Keratinocyte (primary cell): ENCODE measurements at regions not wholly inside any gene's neighbourhood (a gene's known extent, or its start where the extent isn't known, plus 50 kb on each side); places are given as distances from the start of the nearest gene placed in this dataset.

ENCODE experiments used
- DNase-seq: peaks from one replicate; pipeline ENCODE4 v3.0.0-alpha.2; 2011; ENCODE audit warnings: low read depth, missing footprints, low spot score
- FAIRE-seq: peaks from 2 replicates; lab custom pipeline; 2011; peaks lifted over from hg19 to GRCh38; lab: Jason Lieb, UNC
- H2AFZ ChIP-seq: 2 replicates; pipeline ENCODE4 v1.6.0; 2012; ENCODE audit warnings: low read length, control low read depth, inconsistent platforms; ENCODE audit not compliant: control insufficient read depth
- H3K27ac ChIP-seq: 2 replicates; pipeline ENCODE4 v1.5.1; 2011; ENCODE audit warnings: low read length; ENCODE audit not compliant: control insufficient read depth, insufficient read depth
- H3K27me3 ChIP-seq: 3 replicates; pipeline ENCODE4 v1.6.0; 2011; ENCODE audit warnings: low read length; ENCODE audit not compliant: control insufficient read depth, insufficient read depth; ENCODE audit errors: extremely low read depth
- H3K36me3 ChIP-seq, 2 experiments: 2 replicates in 1 of 2; 3 replicates in 1 of 2; pipeline ENCODE4 v1.5.1; 2011; ENCODE audit warnings: low read length in 2 of 2, mild to moderate bottlenecking in 1 of 2; ENCODE audit not compliant: control insufficient read depth in 2 of 2, insufficient read depth in 2 of 2; ENCODE audit errors: extremely low read depth in 1 of 2
- H3K4me1 ChIP-seq: 3 replicates; pipeline ENCODE4 v1.5.1; 2011; ENCODE audit warnings: low read length; ENCODE audit not compliant: control insufficient read depth, insufficient read depth; ENCODE audit errors: extremely low read depth
- H3K4me2 ChIP-seq: 3 replicates; pipeline ENCODE4 v1.6.0; 2011; ENCODE audit warnings: low read depth, low read length; ENCODE audit not compliant: control insufficient read depth, insufficient read depth; ENCODE audit errors: extremely low read depth
- H3K4me3 ChIP-seq, 3 experiments: fragments of 200-600 bp in 1 of 3; sonication (generic) in 1 of 3; 2 replicates in 2 of 3; 3 replicates in 1 of 3; pipeline ENCODE4 v1.5.1; 2011 to 2016; ENCODE audit warnings: low read length in 3 of 3, mild to moderate bottlenecking in 3 of 3, control low read depth in 2 of 3, inconsistent platforms in 1 of 3, low read depth in 1 of 3, mixed read lengths in 1 of 3, mixed run types in 1 of 3, moderate library complexity in 1 of 3; ENCODE audit not compliant: control insufficient read depth in 2 of 3, insufficient read depth in 2 of 3; ENCODE audit errors: extremely low read depth in 1 of 3
- H3K79me2 ChIP-seq: 2 replicates; pipeline ENCODE4 v1.6.0; 2012; ENCODE audit warnings: low read length; ENCODE audit not compliant: control insufficient read depth, insufficient read depth
- H3K9ac ChIP-seq: 3 replicates; pipeline ENCODE4 v1.6.0; 2011; ENCODE audit warnings: low read length; ENCODE audit not compliant: control insufficient read depth, insufficient read depth; ENCODE audit errors: extremely low read depth
- H3K9me1 ChIP-seq: 3 replicates; pipeline ENCODE4 v1.6.0; 2011; ENCODE audit warnings: low read length; ENCODE audit not compliant: control insufficient read depth, insufficient read depth; ENCODE audit errors: extremely low read depth
- H3K9me3 ChIP-seq: 2 replicates; pipeline ENCODE4 v1.5.1; 2012; ENCODE audit warnings: low read depth, low read length; ENCODE audit not compliant: control insufficient read depth
- H4K20me1 ChIP-seq: 3 replicates; pipeline ENCODE4 v1.6.0; 2011; ENCODE audit warnings: low read length; ENCODE audit not compliant: control insufficient read depth, insufficient read depth; ENCODE audit errors: extremely low read depth
- EZH2 ChIP-seq: IDR thresholded peaks from one replicate; pipeline ENCODE4 v1.6.1; 2012; ENCODE audit warnings: inconsistent platforms, mild to moderate bottlenecking, low read length, moderate library complexity
- dilution Hi-C: fragments of 300-500 bp; cut with MboI; formaldehyde crosslinking; loops from one replicate; pipeline ENCODE4 v1.7.0; 2020; ENCODE audit warnings: low sequenced_read_pairs; ENCODE audit not compliant: extremely low pct_ligation_motif_present
- TF ChIP-seq, protein P1 (sequence below), 3 experiments: IDR thresholded peaks in 1 of 3; conservative IDR thresholded peaks in 1 of 3; optimal IDR thresholded peaks in 1 of 3; 2 replicates in 2 of 3; 3 replicates in 1 of 3; pipeline versions ENCODE3 to v1.5.1; 2011; ENCODE audit warnings: low read length in 3 of 3, mild to moderate bottlenecking in 3 of 3, moderate library complexity in 2 of 3, control low read depth in 1 of 3, inconsistent platforms in 1 of 3; ENCODE audit not compliant: insufficient read depth in 2 of 3; ENCODE audit errors: extremely low read depth in 1 of 3

DNA sequence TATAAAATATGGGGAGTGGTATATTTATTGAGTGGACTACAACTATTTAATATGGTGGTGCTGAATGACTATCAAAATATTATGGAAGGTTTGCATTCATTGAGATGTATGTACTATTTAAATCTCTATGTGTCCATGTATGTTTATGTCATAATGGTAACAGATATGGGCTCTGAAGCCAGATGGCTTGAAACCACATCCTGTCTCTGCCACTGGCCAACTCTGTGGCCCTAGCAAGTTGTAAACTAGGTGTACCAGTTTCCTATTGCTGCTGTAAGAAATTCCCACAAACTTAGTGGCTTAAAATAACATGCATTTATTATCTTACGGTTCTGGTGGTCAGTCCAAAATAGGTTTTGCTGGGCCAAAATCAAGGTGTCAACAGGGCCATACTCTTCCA is 198.1 kb upstream of the NFE2L3 start:
- H4K20me1 ChIP-seq: no peaks in the 10 kb centered on the region
- no peaks in the 10 kb centered on the region for H3K36me3 ChIP-seq
- H2AFZ ChIP-seq: no peak overlapping the region
- no peak overlapping the region for H3K27ac ChIP-seq
- peaks cover 9% of the 10 kb centered on the region for H3K79me2 ChIP-seq
- no peaks in the 10 kb centered on the region for H3K9me3 ChIP-seq
- H3K4me2 ChIP-seq: no peak overlapping the region
- dilution Hi-C loops: no loop called here
- peaks cover 20% of the 10 kb centered on the region for H3K4me1 ChIP-seq
- no peak for DNase-seq
- no peak overlapping the region for H3K4me3 ChIP-seq
- H3K9ac ChIP-seq: no peak overlapping the region
- no peaks in the 10 kb centered on the region for H3K27me3 ChIP-seq
- H3K9me1 ChIP-seq: no peaks in the 10 kb centered on the region
- no peak for FAIRE-seq
- no peak for TF ChIP-seq EZH2
- TF ChIP-seq, protein P1, sequence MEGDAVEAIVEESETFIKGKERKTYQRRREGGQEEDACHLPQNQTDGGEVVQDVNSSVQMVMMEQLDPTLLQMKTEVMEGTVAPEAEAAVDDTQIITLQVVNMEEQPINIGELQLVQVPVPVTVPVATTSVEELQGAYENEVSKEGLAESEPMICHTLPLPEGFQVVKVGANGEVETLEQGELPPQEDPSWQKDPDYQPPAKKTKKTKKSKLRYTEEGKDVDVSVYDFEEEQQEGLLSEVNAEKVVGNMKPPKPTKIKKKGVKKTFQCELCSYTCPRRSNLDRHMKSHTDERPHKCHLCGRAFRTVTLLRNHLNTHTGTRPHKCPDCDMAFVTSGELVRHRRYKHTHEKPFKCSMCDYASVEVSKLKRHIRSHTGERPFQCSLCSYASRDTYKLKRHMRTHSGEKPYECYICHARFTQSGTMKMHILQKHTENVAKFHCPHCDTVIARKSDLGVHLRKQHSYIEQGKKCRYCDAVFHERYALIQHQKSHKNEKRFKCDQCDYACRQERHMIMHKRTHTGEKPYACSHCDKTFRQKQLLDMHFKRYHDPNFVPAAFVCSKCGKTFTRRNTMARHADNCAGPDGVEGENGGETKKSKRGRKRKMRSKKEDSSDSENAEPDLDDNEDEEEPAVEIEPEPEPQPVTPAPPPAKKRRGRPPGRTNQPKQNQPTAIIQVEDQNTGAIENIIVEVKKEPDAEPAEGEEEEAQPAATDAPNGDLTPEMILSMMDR (optimal IDR thresholded peaks at IDR 0.05 in 1 of 3, IDR thresholded peaks at IDR 0.05 in 1 of 3, conservative IDR thresholded peaks at IDR 0.05 in 1 of 3; ENCODE audit: extremely low read depth in 1 of 3, insufficient read depth in 2 of 3, low read length in 3 of 3): no peak

DNA sequence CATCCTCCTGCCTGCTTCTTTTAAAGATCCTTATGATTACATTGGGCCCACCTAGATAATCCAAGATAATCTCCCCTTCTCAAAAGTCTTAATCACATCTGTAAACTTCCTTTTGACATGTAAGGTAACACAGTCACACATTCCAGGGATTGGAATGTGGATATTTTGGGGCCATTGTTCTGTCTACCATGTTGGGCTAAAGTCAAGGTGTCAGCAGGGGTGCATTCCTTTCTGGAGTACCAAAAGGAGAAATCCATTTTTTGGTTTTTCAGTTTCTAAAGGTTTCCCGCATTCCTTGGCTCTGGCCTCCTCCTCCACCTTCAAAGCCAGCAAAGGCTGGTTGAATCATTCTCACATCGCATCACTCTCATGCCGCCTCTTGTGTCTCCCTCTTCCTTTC is 197.6 kb upstream of the NFE2L3 start:
- H3K27ac ChIP-seq: no peak overlapping the region

More for the DNA sequence above, 197.6 kb upstream of the NFE2L3 start:
- Histone ChIP-seq H2AFZ (no peak overlapping the region), H3K4me2 (no peak overlapping the region), H3K79me2 (peaks cover 9% of the 10 kb centered on the region), H3K9ac (no peak overlapping the region), H3K36me3 (no peaks in the 10 kb centered on the region), H3K4me3 (no peak overlapping the region), H3K4me1 (peaks cover 14% of the 10 kb centered on the region), H4K20me1 (no peaks in the 10 kb centered on the region), H3K27me3 (no peaks in the 10 kb centered on the region), H3K9me3 (no peaks in the 10 kb centered on the region), H3K9me1 (no peaks in the 10 kb centered on the region)
- FAIRE-seq: no peak
- TF ChIP-seq, protein P1 (optimal IDR thresholded peaks at IDR 0.05 in 1 of 3, IDR thresholded peaks at IDR 0.05 in 1 of 3, conservative IDR thresholded peaks at IDR 0.05 in 1 of 3; ENCODE audit: extremely low read depth in 1 of 3, insufficient read depth in 2 of 3, low read length in 3 of 3): no peak
- no peak for TF ChIP-seq EZH2
- dilution Hi-C loops: no loop called here
- no peak for DNase-seq
